ENCODE measurements at regions not wholly inside any gene's neighbourhood (a gene's known extent, or its start where the extent isn't known, plus 50 kb on each side); places are given as distances from the start of the nearest gene placed in this dataset.
"Not testable (repeated sequence)": the region's sequence is repeated elsewhere in the genome, so short reads cannot be mapped to it uniquely, and the experiment has no call there.

GRCh38 chr9:100639854-100640253 is 62.0 kb downstream of the CAVIN4 start:
- DNase-seq, result no peak
- in situ Hi-C loops (cut with HindIII; ENCODE audit: low pct_ligation_motif_present, low pct_unique_long_range_greater_than_20kb, low sequenced_read_pairs), result no loop called here

GRCh38 chr9:100640447-100641050 is 62.7 kb downstream of the CAVIN4 start:
- in situ Hi-C loops (cut with HindIII; ENCODE audit: low pct_ligation_motif_present, low pct_unique_long_range_greater_than_20kb, low sequenced_read_pairs), result no loop called here

GRCh38 chr9:100641166-100641565 is 63.3 kb downstream of the CAVIN4 start:
- in situ Hi-C loops (cut with HindIII; ENCODE audit: low pct_ligation_motif_present, low pct_unique_long_range_greater_than_20kb, low sequenced_read_pairs), result no loop called here
- DNase-seq, result no peak

More at GRCh38 chr9:100640447-100641050, 62.7 kb downstream of the CAVIN4 start:
- no peak for DNase-seq

- in situ Hi-C loops (cut with HindIII; ENCODE audit: low pct_ligation_motif_present, low pct_unique_long_range_greater_than_20kb, low sequenced_read_pairs), result no loop called here
- DNase-seq, result no peak
Observed at GRCh38 chr9:100652850-100653249, 75.0 kb downstream of the CAVIN4 start.

- DNase-seq, result no peak
- in situ Hi-C loops (cut with HindIII; ENCODE audit: low pct_ligation_motif_present, low pct_unique_long_range_greater_than_20kb, low sequenced_read_pairs), result no loop called here
Observed at GRCh38 chr9:100653643-100654334, 75.9 kb downstream of the CAVIN4 start.

GRCh38 chr9:100656851-100657250 is 79.0 kb downstream of the CAVIN4 start:
- DNase-seq; in situ Hi-C loops (cut with HindIII; ENCODE audit: low pct_ligation_motif_present, low pct_unique_long_range_greater_than_20kb, low sequenced_read_pairs): not testable (repeated sequence)

GRCh38 chr9:100661668-100662067 is 83.8 kb downstream of the CAVIN4 start:
- no peak for DNase-seq
- in situ Hi-C loops (cut with HindIII; ENCODE audit: low pct_ligation_motif_present, low pct_unique_long_range_greater_than_20kb, low sequenced_read_pairs), result no loop called here

- in situ Hi-C loops (cut with HindIII; ENCODE audit: low pct_ligation_motif_present, low pct_unique_long_range_greater_than_20kb, low sequenced_read_pairs), result no loop called here
- DNase-seq, result no peak
Observed at GRCh38 chr9:100662122-100662521, 84.2 kb downstream of the CAVIN4 start.

- no peak for DNase-seq
- in situ Hi-C loops (cut with HindIII; ENCODE audit: low pct_ligation_motif_present, low pct_unique_long_range_greater_than_20kb, low sequenced_read_pairs), result no loop called here
Observed at GRCh38 chr9:100667448-100667847, 89.6 kb downstream of the CAVIN4 start.

GRCh38 chr9:100668024-100668423 is 90.1 kb downstream of the CAVIN4 start:
- no peak for DNase-seq
- in situ Hi-C loops (cut with HindIII; ENCODE audit: low pct_ligation_motif_present, low pct_unique_long_range_greater_than_20kb, low sequenced_read_pairs), result no loop called here

- no peak for DNase-seq
- in situ Hi-C loops (cut with HindIII; ENCODE audit: low pct_ligation_motif_present, low pct_unique_long_range_greater_than_20kb, low sequenced_read_pairs), result no loop called here
Observed at GRCh38 chr9:100669968-100670367, 92.1 kb downstream of the CAVIN4 start.

- DNase-seq, result no peak
- in situ Hi-C loops (cut with HindIII; ENCODE audit: low pct_ligation_motif_present, low pct_unique_long_range_greater_than_20kb, low sequenced_read_pairs), result no loop called here
Observed at GRCh38 chr9:100670719-100671118, 92.8 kb downstream of the CAVIN4 start.

GRCh38 chr9:100671898-100672297 is 94.0 kb downstream of the CAVIN4 start:
- DNase-seq, result no peak
- in situ Hi-C loops (cut with HindIII; ENCODE audit: low pct_ligation_motif_present, low pct_unique_long_range_greater_than_20kb, low sequenced_read_pairs), result no loop called here

GRCh38 chr9:100673249-100673648 is 95.4 kb downstream of the CAVIN4 start:
- in situ Hi-C loops (cut with HindIII; ENCODE audit: low pct_ligation_motif_present, low pct_unique_long_range_greater_than_20kb, low sequenced_read_pairs), result no loop called here

GRCh38 chr9:100674419-100675122 is 96.7 kb downstream of the CAVIN4 start:
- in situ Hi-C loops (cut with HindIII; ENCODE audit: low pct_ligation_motif_present, low pct_unique_long_range_greater_than_20kb, low sequenced_read_pairs), result no loop called here
- DNase-seq, result no peak

More at GRCh38 chr9:100673249-100673648, 95.4 kb downstream of the CAVIN4 start:
- no peak for DNase-seq

GRCh38 chr9:100679834-100680233 is 102.0 kb downstream of the CAVIN4 start:
- in situ Hi-C loops (cut with HindIII; ENCODE audit: low pct_ligation_motif_present, low pct_unique_long_range_greater_than_20kb, low sequenced_read_pairs), result no loop called here
- DNase-seq, result no peak

GRCh38 chr9:100686420-100686819 is 108.5 kb downstream of the CAVIN4 start:
- in situ Hi-C loops (cut with HindIII; ENCODE audit: low pct_ligation_motif_present, low pct_unique_long_range_greater_than_20kb, low sequenced_read_pairs), result no loop called here
- DNase-seq, result no peak

- in situ Hi-C loops (cut with HindIII; ENCODE audit: low pct_ligation_motif_present, low pct_unique_long_range_greater_than_20kb, low sequenced_read_pairs), result no loop called here
- no peak for DNase-seq
Observed at GRCh38 chr9:100689635-100690034, 111.8 kb downstream of the CAVIN4 start.

GRCh38 chr9:100690438-100690837 is 112.6 kb downstream of the CAVIN4 start:
- in situ Hi-C loops (cut with HindIII; ENCODE audit: low pct_ligation_motif_present, low pct_unique_long_range_greater_than_20kb, low sequenced_read_pairs), result no loop called here
- no peak for DNase-seq

GRCh38 chr9:100697339-100697738 is 119.5 kb downstream of the CAVIN4 start:
- in situ Hi-C loops (cut with HindIII; ENCODE audit: low pct_ligation_motif_present, low pct_unique_long_range_greater_than_20kb, low sequenced_read_pairs), result no loop called here
- DNase-seq, result no peak
